Mesenteric fat pad (tissue), 1 donor: ENCODE measurements at regions not wholly inside any gene's neighbourhood (a gene's known extent, or its start where the extent isn't known, plus 50 kb on each side); places are given as distances from the start of the nearest gene placed in this dataset.
"Not testable (repeated sequence)": the region's sequence is repeated elsewhere in the genome, so short reads cannot be mapped to it uniquely, and the experiment has no call there.

Experiments used
- DNase-seq: peaks from one replicate; pipeline ENCODE4 v3.0.0-alpha.2; 2020; ENCODE audit warnings: low spot score
- donor health status: DM: yes; HTN: yes; CAD: no.

DNA sequence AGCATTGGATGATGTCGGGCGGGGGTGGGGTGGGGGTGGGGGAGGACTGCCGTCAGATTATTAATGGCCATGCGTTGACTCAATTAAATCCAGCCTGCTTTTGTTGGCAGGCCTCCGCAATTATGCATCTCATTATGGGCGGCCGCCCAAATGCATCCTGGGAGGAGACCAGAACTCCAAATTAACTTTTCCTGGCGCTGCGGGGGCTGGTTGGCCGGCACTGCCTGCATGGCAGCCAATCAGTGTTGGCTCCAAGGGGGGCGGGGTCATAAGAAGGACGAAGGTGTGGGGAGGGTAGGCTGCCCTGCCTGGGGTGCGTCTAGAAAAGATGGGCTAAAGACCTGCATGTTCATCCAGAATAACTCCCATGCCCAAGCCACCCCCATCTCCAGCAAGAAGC is 83.9 kb upstream of the PAX2 start:
- no peak for DNase-seq

DNA sequence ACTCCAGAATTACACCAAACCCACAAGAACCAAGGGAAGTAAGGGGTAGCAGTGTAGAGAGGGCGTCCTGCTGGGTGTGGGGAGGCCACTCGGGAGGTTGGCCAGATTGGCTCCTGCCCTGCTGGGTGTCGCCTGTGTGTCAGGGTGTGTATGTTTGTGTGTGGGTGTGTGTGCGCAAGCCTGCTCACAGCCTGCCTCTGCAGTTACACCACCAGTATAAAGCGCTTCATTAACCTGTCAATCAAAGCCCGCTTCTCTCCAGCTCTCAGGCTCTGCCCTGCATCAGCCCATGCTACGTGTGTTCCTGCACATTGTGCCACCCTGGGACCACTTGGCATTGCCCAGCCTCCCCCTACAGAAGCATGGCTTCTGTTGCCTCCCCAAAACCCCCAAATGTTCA is 83.3 kb upstream of the PAX2 start:
- no peak for DNase-seq

DNA sequence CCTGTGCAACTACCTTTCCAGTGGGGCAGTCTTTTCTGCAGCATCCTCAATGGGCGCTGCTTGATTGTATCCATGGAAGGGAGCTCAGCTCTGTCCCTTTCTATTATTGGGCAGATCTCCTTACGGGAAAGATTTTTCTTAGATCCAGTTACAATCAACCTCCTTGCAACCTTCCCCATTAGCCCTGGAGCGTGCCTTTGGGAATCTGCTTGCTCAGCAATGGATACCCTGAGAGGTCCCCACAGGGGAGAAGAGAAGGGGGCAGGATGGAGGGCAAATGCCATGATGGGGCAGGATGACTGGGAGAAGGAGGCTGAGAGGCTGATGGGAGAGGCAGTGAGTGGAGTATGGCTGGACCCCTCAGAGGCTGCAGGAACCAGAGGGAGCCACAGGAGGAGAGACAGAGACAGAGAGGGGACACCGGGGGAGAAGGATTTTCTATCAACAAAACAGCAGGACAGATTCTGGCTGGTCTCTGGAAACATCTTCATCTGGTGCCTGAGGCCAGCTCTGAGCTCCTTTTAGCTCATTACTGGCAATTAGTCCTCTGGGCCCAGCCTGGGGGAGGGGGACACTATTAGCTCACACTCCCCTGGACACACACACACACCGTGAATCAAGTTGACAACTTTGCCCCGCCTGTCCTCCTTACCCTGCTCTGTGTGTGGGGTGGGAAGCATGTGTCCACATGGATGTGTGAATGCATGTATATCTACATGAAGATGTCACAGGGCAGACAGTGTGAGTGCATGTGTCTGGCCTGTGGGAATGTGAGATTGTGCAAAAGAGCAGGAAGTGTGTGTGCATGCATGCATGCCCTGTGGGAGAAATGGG is 80.8 kb upstream of the PAX2 start:
- DNase-seq, result no peak

DNA sequence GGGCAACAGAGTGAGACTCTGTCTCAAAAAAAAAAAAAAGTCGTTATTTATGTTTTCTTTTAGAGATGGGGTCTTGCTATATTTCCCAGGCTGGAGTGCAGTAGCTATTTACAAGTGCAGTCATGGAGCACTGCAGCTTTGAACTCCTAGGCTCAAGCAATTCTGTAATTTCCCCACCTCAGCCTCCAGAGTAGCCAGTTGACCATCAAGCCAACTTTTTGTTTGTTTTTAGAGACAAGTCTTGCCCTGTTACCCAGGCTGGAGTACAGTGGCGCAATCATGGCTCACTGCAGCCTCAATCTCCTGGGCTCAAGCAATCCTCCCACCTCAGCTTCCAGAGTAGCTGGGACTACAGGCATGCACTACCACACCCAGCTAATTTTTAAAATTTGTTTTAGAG is 78.7 kb upstream of the PAX2 start:
- not testable (repeated sequence) for DNase-seq

DNA sequence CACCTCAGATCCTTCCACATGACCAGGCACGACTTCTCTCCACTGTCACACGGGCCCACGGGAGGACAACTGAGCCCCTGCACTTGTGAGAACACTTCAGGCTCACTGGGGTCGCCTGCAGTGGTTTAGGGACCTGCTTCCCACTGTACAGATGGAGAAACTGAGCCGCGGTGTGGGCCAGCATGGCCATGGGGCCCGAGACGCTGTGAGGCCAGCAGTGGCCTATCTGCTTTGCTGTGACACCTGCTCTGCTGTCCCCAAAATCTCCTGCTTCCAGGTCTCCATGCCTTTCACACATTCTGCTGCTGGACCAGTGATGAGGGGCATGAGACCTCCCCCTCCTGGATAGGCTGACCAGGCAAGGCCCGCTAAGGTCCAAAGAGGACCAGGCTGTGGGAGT is 75.8 kb upstream of the PAX2 start:
- DNase-seq, result no peak

DNA sequence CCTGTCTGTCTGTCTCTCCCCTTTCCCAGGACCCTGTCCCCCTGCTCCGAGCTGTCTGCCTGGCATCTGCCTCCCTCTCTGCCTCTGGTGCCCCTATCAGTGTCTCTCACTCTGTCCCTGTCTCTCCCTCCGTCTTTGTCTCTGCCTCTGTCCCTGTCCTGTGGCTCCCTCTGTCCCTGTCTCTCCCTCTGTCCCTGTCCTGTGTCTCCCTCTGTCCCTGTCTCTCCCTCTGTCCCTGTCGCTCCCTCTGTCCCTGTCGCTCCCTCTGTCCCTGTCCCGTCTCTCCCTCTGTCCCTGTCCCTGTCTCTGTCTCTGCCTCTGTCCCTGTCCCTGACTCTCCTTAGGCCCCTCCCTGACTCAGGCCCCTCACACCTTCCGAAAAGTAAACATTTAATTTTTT is 75.0 kb upstream of the PAX2 start:
- no peak for DNase-seq

DNA sequence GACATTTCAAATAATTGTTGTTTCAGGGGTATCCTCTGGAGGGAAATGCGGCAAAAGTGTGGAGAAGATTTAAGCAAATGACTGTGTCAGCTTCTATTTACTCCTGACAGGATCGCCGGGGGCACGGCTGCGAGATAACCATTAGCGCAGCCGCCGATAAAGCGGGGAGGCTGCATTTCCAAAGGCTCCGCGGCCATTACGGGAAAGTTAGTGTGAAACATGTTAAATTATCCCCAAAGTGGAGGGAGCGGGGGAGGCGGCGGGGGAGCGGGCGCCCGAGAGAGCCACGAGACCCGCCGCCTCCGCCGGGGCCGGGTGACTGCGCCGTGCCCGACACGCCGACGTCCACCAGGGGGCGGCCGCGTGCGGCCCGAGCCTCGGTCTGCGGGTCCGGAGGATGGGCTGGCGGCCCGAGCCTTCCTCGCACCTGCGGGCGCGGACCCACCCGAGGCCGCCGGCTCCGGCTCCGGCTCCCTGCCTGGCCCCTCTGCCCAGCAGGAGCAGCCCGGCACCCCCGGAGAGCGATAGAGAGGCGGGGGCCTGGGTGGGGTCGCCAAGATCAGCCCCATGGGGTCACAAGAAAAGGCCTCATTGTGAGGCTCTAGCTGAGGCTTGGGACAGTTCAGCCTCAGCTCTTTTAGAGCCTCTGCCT is 74.4 kb upstream of the PAX2 start:
- DNase-seq, result no peak

DNA sequence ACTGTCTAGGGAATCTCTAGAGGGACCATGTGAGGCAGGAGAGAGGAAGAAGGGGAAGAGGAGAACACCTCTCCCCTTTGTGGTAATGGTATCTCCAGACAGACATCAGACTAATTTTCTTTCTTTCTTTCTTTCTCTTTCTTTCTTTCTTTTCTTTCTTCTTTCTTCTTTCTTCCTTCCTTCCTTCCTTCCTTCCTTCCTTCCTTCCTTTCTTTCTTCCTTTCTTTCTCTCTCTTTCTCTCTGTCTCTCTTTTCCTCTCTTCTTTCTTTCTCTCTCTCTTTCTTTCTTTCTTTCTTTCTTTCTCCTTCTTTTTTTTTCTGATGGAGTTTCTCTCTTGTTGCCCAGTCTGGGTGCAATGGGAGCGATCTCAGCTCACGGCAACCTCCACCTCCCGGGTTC is 73.2 kb upstream of the PAX2 start:
- DNase-seq, result no peak

DNA sequence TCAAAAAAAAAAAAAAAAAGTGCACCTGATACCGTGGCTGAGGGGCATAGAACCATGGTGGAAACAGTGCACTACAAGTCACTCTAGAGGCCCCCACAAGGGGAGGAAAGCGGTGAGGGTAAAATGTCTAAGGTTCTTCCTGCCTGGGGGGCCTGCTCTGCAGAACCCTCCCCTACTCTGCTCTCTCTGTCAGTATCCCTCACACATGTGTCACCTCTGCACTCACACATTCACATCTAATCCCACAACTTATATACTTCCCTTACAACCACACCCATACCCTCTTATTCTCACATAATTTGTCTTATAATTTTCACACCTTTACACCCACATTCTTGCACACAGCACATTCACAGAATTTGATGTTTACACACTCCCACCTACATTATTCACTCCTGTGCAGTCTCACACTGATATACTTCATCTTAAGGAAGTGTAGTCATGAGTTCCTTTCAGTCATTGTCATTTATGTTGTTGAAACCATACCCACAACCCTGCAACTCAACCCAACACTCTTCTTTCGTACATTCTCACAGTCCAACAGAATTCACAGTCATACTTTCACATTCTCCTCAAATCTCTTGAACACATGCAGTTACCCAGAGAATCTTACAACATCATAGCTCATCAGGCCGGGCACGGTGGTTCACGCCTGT is 68.0 kb upstream of the PAX2 start:
- no peak for DNase-seq

DNA sequence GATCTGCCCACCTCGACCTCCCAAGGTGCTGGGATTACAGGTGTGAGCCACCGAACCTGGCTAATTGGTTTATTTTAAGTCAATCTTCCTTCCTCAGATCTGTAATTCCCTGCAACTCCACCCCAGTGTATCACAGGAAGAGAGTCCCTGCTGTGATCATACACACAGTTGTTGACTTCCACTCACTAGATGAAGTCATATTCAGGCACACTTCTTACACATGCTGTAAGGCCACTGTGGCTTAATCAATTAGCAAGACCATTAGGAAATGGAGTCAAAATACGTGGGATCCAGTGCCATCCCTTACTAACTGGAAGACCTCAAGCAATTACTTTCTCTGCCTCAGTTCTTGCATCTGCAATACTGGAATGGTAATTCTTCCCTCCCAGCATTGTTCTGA is 66.1 kb upstream of the PAX2 start:
- no peak for DNase-seq

DNA sequence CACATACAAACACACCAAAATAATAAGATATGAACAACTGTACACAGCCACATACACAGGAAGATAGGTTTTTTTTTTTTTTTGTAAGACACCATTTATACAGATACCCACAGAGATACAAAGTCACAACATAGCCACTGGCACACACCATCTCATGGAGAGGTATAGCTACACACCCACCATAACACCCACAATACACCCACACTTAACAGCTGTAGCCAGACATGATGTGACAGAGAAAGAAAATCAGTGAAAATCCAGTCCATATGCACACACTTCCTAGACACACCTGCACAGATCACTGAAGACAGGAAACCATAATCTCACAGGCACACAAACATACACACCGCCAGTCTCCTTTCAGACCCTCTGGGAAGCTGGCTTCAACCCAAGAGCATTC is 62.4 kb upstream of the PAX2 start:
- no peak for DNase-seq

DNA sequence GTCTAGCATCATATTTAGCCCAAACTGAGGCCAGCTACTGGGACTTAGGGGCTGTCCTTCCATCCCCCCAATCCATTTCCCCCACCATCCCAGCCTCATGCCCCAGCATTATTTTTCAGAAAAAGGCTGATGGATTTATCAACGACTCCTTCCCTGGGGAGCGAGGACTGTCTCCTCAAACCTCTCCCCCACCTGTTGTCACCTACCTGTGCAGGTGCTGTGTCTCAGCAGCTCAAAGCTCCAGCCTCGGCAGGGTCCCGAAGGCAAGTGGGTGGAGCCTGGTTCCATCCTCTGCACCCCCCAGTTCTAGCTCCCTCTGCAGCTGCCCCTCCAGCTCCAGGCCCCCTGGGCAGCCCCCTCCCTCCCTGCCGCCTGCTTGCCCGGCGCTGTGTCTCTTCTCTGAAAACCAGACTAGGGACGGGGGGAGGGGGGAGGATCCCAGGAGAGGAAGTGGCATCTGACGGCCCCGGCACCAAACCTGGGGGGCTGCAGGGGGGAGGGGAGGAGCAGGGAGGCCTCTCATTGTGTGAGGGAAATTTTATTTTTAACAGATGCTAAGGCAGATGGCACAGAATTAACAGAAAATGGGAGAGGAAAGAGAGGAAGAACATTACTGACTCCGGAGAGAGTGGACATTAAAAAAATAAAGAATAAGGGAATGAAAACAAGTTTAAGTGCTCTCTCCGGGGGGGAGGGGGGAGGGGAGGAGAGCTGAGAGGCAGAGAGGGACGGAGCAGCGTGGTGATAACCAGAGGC is 61.7 kb upstream of the PAX2 start:
- no peak for DNase-seq

DNA sequence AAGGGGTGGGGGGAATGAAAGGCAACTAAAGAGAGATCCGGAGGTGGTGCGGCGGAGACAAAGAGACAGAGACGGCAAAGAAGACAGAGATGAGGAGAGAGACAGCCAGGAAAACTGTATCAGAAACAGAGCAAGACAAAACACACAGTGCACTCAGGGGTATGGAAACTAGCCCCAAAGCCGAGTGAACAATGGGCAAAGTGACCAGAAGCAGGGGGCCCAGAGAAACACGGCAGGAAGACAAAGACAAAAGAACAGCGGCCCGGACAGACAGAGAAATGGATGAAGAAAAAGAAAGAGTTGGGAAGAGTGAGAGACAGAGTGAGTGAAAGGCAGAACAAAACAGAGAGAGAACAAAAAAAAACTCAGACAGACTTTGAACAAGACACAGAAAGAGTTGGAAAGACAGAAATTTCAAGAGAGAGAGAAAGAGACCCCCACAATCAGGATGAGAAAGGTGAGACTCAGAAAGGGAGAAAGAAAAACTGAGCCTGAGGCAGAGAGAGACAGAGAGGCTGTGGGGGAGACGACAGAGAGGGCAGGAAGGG is 60.6 kb upstream of the PAX2 start:
- DNase-seq, result no peak

DNA sequence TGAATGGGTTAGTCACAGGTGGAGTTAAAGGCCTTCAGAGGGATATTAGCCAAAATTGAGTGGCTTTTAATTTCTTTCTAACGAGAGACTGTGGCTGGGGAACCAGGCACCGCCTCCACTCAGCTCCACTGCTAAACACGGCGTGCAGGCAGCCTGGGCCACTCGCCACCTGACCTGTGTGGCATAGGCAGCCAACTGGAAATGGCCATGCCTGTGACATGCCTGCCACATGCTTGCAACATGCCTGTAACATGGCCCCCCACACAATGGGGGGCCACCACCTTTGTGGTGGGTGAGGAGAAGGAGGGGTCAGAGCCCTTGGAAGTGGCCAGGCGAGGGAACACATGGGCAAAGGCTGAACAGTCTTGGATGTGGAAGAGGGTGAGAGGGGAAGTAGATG is 60.1 kb upstream of the PAX2 start:
- no peak for DNase-seq

DNA sequence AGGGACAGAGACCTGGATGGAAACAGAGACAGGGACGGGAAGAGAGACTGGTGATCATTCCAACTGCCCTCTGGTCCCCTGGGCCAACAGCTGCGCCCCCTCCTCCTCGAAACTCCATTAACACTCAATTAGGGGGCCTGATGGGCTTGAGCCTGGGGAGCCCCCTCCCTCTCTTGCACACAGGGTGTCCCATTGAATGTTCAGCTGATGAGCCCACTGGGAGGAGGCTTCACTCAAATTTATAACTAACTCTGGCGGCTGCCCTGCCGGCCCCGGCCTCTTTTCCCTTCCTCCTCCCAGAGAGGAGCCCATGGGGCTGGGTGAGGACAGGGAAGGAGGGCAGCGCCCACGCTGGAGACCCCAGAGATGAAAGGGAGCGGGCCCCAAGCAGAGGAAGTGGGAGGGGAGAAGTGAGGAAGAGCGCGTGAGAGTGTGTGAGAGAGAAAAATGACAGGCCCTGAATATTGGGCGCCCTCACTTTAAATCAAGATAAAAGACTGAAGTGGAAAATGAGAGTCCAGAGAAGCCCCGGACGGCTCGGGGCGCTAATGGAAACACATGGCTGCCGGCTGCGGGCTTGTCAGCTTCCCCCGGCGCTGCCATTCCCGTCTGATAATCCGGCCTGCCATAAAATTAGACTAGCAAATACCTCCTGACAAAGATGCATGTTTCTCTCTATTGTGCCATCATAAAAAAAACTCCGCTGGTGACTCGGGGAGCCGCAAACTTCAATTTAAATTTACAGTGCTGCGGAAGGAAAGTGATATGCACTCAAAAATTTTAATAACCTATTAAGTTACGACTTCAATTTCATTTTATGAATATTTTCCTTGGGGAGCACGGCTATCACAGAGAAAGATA is 58.0 kb upstream of the PAX2 start:
- no peak for DNase-seq

DNA sequence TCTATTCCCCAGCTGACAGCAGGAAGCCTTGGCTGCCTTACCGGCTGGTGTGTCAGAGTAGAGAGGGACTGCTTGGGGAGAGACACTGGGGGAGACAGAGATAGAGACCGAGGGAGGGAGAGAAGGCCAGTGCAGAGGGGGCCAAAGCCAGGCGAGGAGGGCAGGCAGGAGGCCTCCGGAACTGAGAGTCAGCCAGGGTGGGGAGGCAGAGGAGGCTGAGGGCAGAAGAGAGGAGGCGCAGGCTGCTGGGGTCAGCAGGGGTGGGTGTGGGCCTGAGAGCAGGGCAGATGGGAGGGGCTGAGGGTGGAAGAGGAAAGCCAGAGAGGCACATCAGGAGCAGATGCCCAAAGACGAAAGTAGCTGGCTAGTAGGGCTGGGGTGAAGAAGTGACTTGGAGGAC is 57.2 kb upstream of the PAX2 start:
- DNase-seq, result no peak

DNA sequence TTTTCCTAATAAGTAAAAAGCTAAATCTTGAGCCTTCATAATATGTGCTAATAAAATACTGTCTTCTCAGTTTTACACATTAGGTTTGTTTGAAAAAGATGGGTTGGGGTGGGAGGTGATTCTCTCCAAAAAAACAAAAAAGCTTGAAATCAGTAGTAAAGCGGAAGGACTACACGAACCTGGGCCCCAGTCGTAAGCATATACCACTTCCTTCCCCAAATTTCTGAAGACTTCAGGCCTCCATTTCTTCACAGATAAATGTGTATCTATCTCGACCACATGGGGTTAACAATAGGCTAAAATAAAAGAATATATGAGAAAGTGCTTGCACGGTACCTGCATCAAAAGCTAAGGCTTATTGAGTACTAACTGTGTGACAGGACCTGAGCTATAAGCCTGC is 51.6 kb upstream of the PAX2 start:
- DNase-seq, result no peak
